K562 (cell line): ENCODE measurements at regions not wholly inside any gene's neighbourhood (a gene's known extent, or its start where the extent isn't known, plus 50 kb on each side); places are given as distances from the start of the nearest gene placed in this dataset.

Experiments used
- ATAC-seq: fragments of 200-7000 bp; cut with Tn5 transposase; 3 replicates; pipeline ENCODE4 v1.9.1; 2020; ENCODE audit warnings: moderate library complexity
- BruUV-seq: library from RNA; stranded (reverse); fragments of 400-500 nt; replicated peaks from 2 replicates; lab custom pipeline; 2021; lab: Mats Ljungman, UMichigan
- CTCF ChIA-PET: fragments of 300-600 bp; formaldehyde crosslinking; extraction: SDS; loops from one replicate; lab custom pipeline; 2021; ENCODE audit warnings: low intra/inter-chr PET ratio; lab: Yijun Ruan, JAX
- POLR2A ChIA-PET: fragments of 300-600, 350-650 bp; sonication (Branson Sonifier 250); formaldehyde crosslinking; extraction: SDS; loops from one replicate; lab custom pipeline; 2021; ENCODE audit warnings: antibody characterized with exemption, inconsistent platforms; lab: Yijun Ruan, JAX
- DNase-seq, 4 experiments: peaks; one replicate each; pipeline versions ENCODE4 v3.0.0 to v3.0.0-alpha.2; 2011 to 2018; ENCODE audit warnings: low spot score in 3 of 4, mixed read lengths in 3 of 4; ENCODE audit errors: extremely low read depth in 1 of 4
- FAIRE-seq: peaks from 2 replicates; lab custom pipeline; 2011; peaks lifted over from hg19 to GRCh38; lab: Jason Lieb, UNC
- H2AFZ ChIP-seq: 2 replicates; pipeline ENCODE4 v1.6.0; 2011; ENCODE audit warnings: low read depth, low read length, control low read depth, inconsistent platforms
- H3K27ac ChIP-seq: fragments of 200-600 bp; 3 replicates; pipeline ENCODE4 v1.8.0; 2011; ENCODE audit warnings: low read depth, mild to moderate bottlenecking, control low read depth, inconsistent platforms, low read length, moderate library complexity, mixed read lengths; ENCODE audit errors: extremely low read depth
- H3K27me3 ChIP-seq, 2 experiments: fragments of 300-600 bp in 1 of 2; 2 replicates in 1 of 2; 3 replicates in 1 of 2; pipeline versions ENCODE4 v1.6.0 to v1.8.0; 2011; ENCODE audit warnings: inconsistent platforms in 2 of 2, low read length in 2 of 2, mild to moderate bottlenecking in 1 of 2, mixed read lengths in 1 of 2, moderate library complexity in 1 of 2; ENCODE audit not compliant: control insufficient read depth in 2 of 2, insufficient read depth in 2 of 2
- H3K36me3 ChIP-seq: fragments of 300-600 bp; 3 replicates; pipeline ENCODE4 v1.8.0; 2011; ENCODE audit warnings: mild to moderate bottlenecking, low read length, inconsistent platforms; ENCODE audit not compliant: control insufficient read depth, insufficient read depth
- H3K4me1 ChIP-seq, 2 experiments: fragments of 200-600 bp in 1 of 2; replicated peaks in 1 of 2; 2 replicates in 1 of 2; 3 replicates in 1 of 2; pipeline versions ENCODE4 v1.5.1 to v1.8.0; 2011; ENCODE audit warnings: inconsistent platforms in 2 of 2, low read length in 2 of 2, mild to moderate bottlenecking in 1 of 2, mixed read lengths in 1 of 2, moderate library complexity in 1 of 2; ENCODE audit not compliant: control insufficient read depth in 2 of 2, insufficient read depth in 2 of 2
- H3K4me2 ChIP-seq: 2 replicates; pipeline ENCODE4 v1.6.1; 2011; ENCODE audit warnings: low read length, control low read depth, inconsistent platforms, mixed read lengths; ENCODE audit not compliant: insufficient read depth
- H3K4me3 ChIP-seq: fragments of 200-600 bp; sonication (generic), shearing (Covaris generic); 2 replicates; pipeline ENCODE4 v1.5.1; 2016; ENCODE audit warnings: control low read depth, inconsistent platforms
- H3K79me2 ChIP-seq: fragments of 200-600 bp; 3 replicates; pipeline ENCODE4 v1.8.0; 2011; ENCODE audit warnings: low read length, inconsistent platforms; ENCODE audit not compliant: control insufficient read depth, insufficient read depth
- H3K9ac ChIP-seq, 2 experiments: 2 replicates each; pipeline versions ENCODE4 v1.6.0 to v1.6.1; 2011; ENCODE audit warnings: low read depth in 2 of 2, low read length in 2 of 2, control low read depth in 1 of 2, inconsistent platforms in 1 of 2, mild to moderate bottlenecking in 1 of 2, mixed read lengths in 1 of 2; ENCODE audit not compliant: insufficient read depth in 1 of 2
- H3K9me1 ChIP-seq: one replicate; pipeline ENCODE4 v1.6.0; 2011; ENCODE audit warnings: inconsistent platforms, mild to moderate bottlenecking, low read length, moderate library complexity; ENCODE audit not compliant: control insufficient read depth, insufficient read depth
- H3K9me3 ChIP-seq: replicated peaks from 2 replicates; pipeline ENCODE4 v1.5.1; 2011; ENCODE audit warnings: low read depth, low read length, inconsistent platforms; ENCODE audit not compliant: control insufficient read depth, insufficient read depth
- H4K20me1 ChIP-seq: replicated peaks from 2 replicates; pipeline ENCODE4 v1.6.1; 2011; ENCODE audit warnings: low read length, inconsistent platforms, mixed read lengths; ENCODE audit not compliant: control insufficient read depth, insufficient read depth
- BHLHE40 ChIP-seq: IDR thresholded peaks from 2 replicates; pipeline ENCODE4 v1.6.1; 2011; ENCODE audit warnings: low read length, improper control_type of control experiment
- CAMTA2 ChIP-seq: fragments of 250-450 bp; sonication (Bioruptor Pico); conservative IDR thresholded peaks from 2 replicates; pipeline ENCODE4 v1.5.1; 2022
- CEBPZ ChIP-seq: fragments of 150-350 bp; IDR thresholded peaks from 2 replicates; pipeline ENCODE4 v1.6.1; 2014; ENCODE audit warnings: low read depth, mild to moderate bottlenecking, low read length, borderline replicate concordance
- COPS2 ChIP-seq: fragments of 450-650 bp; conservative IDR thresholded peaks from 2 replicates; pipeline ENCODE4 v1.6.1; 2016; ENCODE audit warnings: mild to moderate bottlenecking, moderate library complexity
- FOXJ3 ChIP-seq: sonication (generic); formaldehyde crosslinking; IDR thresholded peaks from 2 replicates; pipeline ENCODE4 v1.4.0; 2020; ENCODE audit warnings: mild to moderate bottlenecking, missing genetic modification reagents
- HIVEP1 ChIP-seq: fragments of 250-450 bp; sonication (Bioruptor Pico); IDR thresholded peaks from 2 replicates; pipeline ENCODE4 v1.4.0; 2020; ENCODE audit warnings: mild to moderate bottlenecking
- HNRNPL ChIP-seq: fragments of 200-400 bp; formaldehyde crosslinking; IDR thresholded peaks from 2 replicates; pipeline ENCODE4 v1.6.1; 2017; ENCODE audit warnings: low read depth, mild to moderate bottlenecking, low read length
- IRF2 ChIP-seq: sonication (generic); formaldehyde crosslinking; IDR thresholded peaks from 2 replicates; pipeline ENCODE4 v1.8.1; 2022; ENCODE audit warnings: mild to moderate bottlenecking, missing genetic modification reagents
- KDM5B ChIP-seq: fragments of 200-600 bp; sonication (generic); IDR thresholded peaks from 2 replicates; pipeline ENCODE4 v1.6.1; 2012; ENCODE audit warnings: low read depth, mild to moderate bottlenecking, moderate library complexity, low read length, control low read depth, inconsistent platforms; ENCODE audit not compliant: insufficient replicate concordance
- KLF10 ChIP-seq: fragments of 250-450 bp; sonication (Bioruptor Pico); IDR thresholded peaks from 2 replicates; pipeline ENCODE4 v1.6.1; 2021; ENCODE audit warnings: matching md5 sums
- KLF16 ChIP-seq: IDR thresholded peaks from 2 replicates; pipeline ENCODE4 v1.6.1; 2016; ENCODE audit warnings: antibody characterized with exemption
- MAFK ChIP-seq: IDR thresholded peaks from 2 replicates; pipeline ENCODE4 v1.6.1; 2011; ENCODE audit warnings: low read length, improper control_type of control experiment
- NR0B1 ChIP-seq: fragments of 450-650 bp; IDR thresholded peaks from one replicate; pipeline ENCODE4 v1.6.1; 2018; ENCODE audit warnings: mild to moderate bottlenecking, moderate library complexity; ENCODE audit not compliant: partially characterized antibody
- SIRT6 ChIP-seq: IDR thresholded peaks from one replicate; pipeline ENCODE4 v1.6.1; 2012; ENCODE audit warnings: low read depth, mild to moderate bottlenecking, control low read depth, inconsistent platforms, low read length, moderate library complexity
- SMAD4 ChIP-seq: fragments of 250-450 bp; sonication (Bioruptor Pico); conservative IDR thresholded peaks from 2 replicates; pipeline ENCODE4 v1.8.0; 2021; ENCODE audit warnings: inconsistent platforms, mild to moderate bottlenecking, moderate library complexity
- SMARCA5 ChIP-seq: fragments of 450-650 bp; IDR thresholded peaks from 2 replicates; pipeline ENCODE4 v1.6.1; 2016
- TARDBP ChIP-seq: fragments of 450-650 bp; IDR thresholded peaks from 2 replicates; pipeline ENCODE4 v1.6.1; 2016
- ZNF311 ChIP-seq: fragments of 250-450 bp; sonication (Bioruptor Pico); IDR thresholded peaks from 2 replicates; pipeline ENCODE4 v1.4.0; 2020; ENCODE audit warnings: mild to moderate bottlenecking, moderate library complexity
- ZNF717 ChIP-seq: fragments of 250-450 bp; sonication (Bioruptor Pico); IDR thresholded peaks from 2 replicates; pipeline ENCODE4 v1.5.0; 2021
- in situ Hi-C: fragments of 300-500 bp; cut with MboI; formaldehyde crosslinking; loops from 4 replicates; pipeline ENCODE4 v1.15.0; 2018; ENCODE audit warnings: inconsistent platforms, mixed read lengths
- intact Hi-C: fragments of 100-400 bp; cut with micrococcal nuclease; formaldehyde crosslinking; loops from 2 replicates; pipeline ENCODE4 v1.14.2; 2022

GRCh38 chr6:48626421-48626820 is 515.4 kb upstream of the PTCHD4 start:
- H4K20me1 ChIP-seq, result no peaks in the 10 kb centered on the region
- ChIA-PET POLR2A (no interaction called here), CTCF (no interaction called here)
- H2AFZ ChIP-seq, result no peak overlapping the region
- no TSS peak for BruUV-seq
- FAIRE-seq (no peak), ATAC-seq (no peak), DNase-seq (no peak)
- no peaks in the 10 kb centered on the region for H3K27me3 ChIP-seq
- no peaks in the 10 kb centered on the region for H3K9me1 ChIP-seq
- H3K4me2 ChIP-seq, result no peak overlapping the region
- H3K4me1 ChIP-seq, result no peaks in the 10 kb centered on the region
- no peaks in the 10 kb centered on the region for H3K36me3 ChIP-seq
- H3K4me3 ChIP-seq, result no peak overlapping the region
- no peak for TF ChIP-seq SIRT6
- no peak for TF ChIP-seq HNRNPL
- TF ChIP-seq IRF2 (CRISPR knock-in tag), result no peak
- no peak for TF ChIP-seq CAMTA2 (CRISPR knock-in tag)
- no peak for TF ChIP-seq TARDBP
- no peak for TF ChIP-seq NR0B1
- TF ChIP-seq SMARCA5, result no peak
- TF ChIP-seq MAFK, result no peak
- no peak for TF ChIP-seq KLF16
- TF ChIP-seq COPS2, result no peak
- TF ChIP-seq SMAD4 (CRISPR knock-in tag), result no peak
- TF ChIP-seq KDM5B, result no peak
- TF ChIP-seq HIVEP1 (CRISPR knock-in tag), result no peak
- no peak for TF ChIP-seq KLF10 (CRISPR knock-in tag)
- TF ChIP-seq BHLHE40, result no peak
- TF ChIP-seq ZNF717 (CRISPR knock-in tag), result no peak
- TF ChIP-seq ZNF311 (CRISPR knock-in tag), result no peak
- no peak for TF ChIP-seq CEBPZ
- no peak for TF ChIP-seq FOXJ3 (CRISPR knock-in tag)
- H3K79me2 ChIP-seq, result no peaks in the 10 kb centered on the region
- intact Hi-C loops (no loop called here), in situ Hi-C loops (no loop called here)
- H3K27ac ChIP-seq, result no peak overlapping the region
- H3K9me3 ChIP-seq, result peaks cover 5% of the 10 kb centered on the region; the same call in 1 of the 2 replicates
- no peak overlapping the region for H3K9ac ChIP-seq
